PC-9 (cell line): ENCODE measurements at regions not wholly inside any gene's neighbourhood (a gene's known extent, or its start where the extent isn't known, plus 50 kb on each side); places are given as distances from the start of the nearest gene placed in this dataset.

Source experiments
- CTCF ChIP-seq: fragments of 200-600 bp; sonication (generic); conservative IDR thresholded peaks from 2 replicates; pipeline ENCODE4 v1.6.1; 2017; ENCODE audit warnings: mixed run types, antibody characterized with exemption, mild to moderate bottlenecking, moderate library complexity
- EZH2 ChIP-seq: fragments of 200-600 bp; sonication (generic); IDR thresholded peaks from 2 replicates; pipeline ENCODE4 v1.8.0; 2017; ENCODE audit warnings: antibody characterized with exemption, low read depth

- peak; percentile 74 for TF ChIP-seq CTCF
- TF ChIP-seq EZH2, result no peak
Observed at GRCh38 chr15:70584838-70585706, 178.3 kb downstream of the UACA start.
